ENCODE measurements at regions not wholly inside any gene's neighbourhood (a gene's known extent, or its start where the extent isn't known, plus 50 kb on each side); places are given as distances from the start of the nearest gene placed in this dataset.

DNA sequence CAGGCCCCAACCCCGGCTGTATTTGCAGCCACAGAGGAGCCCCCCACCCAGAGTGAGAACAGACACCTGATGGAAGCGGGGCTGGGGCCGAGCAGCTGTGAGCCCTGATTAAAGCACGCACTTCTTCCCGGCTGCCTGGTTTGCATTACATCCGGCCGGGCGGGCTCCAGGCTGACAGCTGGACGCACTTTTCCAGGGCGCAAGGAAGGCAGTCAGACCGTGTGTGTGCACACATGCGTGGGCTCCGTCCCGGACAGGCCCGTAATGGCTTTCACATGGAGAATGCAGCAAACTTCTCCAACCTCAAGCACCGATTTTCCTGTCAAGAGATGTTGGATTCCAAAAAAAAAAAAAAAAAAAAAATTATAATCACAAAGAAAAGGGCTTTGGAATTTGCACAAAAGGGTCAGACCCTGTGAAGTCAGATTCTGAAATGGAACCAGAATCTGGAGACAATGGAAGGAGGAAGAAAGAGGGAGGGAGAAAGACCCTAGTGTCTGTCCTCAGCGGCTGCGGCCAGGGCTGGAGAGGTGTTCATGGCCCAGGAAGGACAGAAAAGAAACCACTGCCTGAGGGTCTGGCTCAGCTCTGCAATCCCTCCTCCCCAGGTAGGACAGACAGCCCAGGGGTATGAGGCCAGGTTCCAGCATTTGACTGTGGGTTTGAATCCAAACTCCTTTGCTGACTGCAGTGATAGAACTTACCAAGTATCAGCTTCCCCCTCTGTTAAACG, 365.5 kb downstream of the MN1 start:
- no peak for DNase-seq

DNA sequence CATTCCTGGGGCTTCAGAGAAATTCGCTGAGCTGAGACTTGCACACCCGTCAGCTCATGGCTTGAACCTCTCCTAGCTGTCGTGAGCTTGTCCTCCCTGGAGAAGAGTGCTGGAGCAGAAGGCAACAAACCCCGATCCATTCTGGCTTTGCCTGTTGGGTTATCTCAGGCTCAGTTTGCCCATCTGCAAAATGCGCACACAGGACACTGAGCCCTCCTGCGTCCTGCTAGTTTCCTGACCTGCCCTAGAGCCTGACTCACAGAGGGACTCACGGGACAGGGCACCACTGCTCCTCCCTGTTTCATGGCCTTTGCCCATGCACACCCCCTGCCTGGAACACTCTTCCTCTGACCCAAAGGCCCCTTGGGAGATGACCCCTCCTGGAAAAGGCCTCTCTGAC, 365.0 kb downstream of the MN1 start:
- DNase-seq = no peak

DNA sequence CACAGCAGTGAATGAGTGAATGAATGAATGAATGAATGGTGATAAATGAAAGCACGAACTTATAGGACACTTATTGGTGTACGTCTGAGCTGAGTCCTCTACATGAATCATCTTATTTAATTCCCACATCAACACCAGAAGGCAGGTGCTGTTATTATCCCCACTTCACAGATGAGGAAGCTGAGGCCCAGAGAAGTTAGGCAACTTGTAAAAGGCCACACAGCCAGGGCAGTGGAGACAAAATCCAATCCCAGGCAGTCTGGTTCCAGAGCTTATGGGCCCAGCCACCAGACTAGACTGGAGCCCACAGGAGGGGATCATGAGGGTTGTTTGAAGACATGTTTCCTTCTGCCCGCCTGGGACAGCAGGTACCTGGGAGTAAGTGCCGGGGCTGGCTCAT, 364.0 kb downstream of the MN1 start:
- DNase-seq = no peak

DNA sequence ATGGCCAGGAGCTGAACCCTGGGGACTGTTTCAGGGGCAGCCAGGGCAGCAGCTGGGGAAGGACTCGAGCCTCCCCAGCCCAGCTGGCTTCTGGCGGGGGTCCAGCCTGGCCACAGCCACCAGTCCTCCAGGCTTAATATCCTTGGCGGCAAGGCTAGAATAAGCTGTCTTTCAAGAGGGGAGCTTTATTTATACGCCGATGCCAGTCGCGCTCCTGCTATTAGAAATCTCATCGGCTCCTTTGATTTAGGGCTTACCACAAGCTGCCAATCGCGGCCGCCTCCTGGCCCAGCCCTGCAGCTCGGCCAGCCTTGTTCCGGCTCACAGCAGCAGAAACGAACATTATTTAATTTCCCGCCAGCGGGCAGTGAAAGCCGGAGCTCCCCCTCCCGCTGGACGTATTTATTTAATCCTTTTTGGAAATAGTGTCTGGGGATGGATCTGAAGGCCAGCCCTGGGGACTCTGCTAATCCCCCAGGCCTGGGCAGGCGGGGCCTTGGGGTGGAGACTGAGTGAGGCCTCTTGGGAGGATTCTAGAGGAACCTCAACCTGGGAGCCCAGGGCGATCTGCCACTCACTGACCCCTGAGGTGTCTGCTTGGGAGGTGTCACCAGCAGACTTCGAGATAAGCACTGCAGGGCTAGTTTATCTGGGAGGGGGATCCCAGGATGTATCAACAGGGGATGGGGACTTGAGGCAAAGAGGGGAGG, 363.1 kb downstream of the MN1 start:
- no peak for DNase-seq

DNA sequence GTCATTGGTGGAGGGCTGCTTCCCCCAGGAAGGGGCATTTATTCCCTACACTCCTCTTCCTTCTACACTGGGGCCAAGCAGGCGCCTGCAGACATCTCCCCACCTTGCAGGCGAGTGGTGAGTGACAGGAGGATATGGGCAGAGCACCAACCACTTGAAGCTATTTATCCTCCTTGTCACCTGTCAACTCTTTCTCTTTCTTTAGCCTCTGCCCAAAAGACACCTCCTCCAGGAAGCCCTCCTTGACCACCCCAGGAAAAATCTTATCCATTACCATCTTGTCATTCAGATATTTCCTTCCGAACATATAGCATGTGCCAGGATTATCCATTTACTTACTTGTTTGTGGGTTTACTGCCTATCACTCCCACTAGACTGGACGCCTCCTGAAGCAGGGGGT, 362.4 kb downstream of the MN1 start:
- no peak for DNase-seq

DNA sequence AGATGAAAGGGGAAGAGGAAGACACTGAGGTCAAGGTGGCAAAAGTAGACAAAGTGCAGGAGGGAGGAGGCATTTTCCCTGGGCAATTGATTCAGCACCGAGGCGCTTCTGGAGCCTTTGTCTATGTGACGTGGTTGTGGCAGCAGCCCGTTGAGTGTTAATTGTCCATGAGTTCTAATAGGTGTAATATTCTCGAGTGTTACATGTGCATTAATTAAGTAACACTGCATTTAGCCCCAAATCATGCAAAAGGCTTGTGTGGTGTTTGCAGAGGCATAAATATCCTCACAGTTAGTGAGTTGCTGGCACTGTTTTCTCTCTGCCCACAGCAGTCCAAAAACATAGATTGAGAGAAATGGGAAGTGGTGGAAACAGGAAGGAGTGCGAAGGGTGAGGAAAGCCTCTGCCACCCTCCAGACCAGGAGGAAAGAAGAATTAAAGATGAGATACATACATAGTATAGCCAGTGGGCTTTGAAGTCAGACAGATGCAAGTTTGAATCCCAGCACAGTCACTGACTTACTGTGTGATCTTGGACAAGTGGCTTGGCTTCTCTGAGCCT, 361.2 kb downstream of the MN1 start:
- no peak for DNase-seq

DNA sequence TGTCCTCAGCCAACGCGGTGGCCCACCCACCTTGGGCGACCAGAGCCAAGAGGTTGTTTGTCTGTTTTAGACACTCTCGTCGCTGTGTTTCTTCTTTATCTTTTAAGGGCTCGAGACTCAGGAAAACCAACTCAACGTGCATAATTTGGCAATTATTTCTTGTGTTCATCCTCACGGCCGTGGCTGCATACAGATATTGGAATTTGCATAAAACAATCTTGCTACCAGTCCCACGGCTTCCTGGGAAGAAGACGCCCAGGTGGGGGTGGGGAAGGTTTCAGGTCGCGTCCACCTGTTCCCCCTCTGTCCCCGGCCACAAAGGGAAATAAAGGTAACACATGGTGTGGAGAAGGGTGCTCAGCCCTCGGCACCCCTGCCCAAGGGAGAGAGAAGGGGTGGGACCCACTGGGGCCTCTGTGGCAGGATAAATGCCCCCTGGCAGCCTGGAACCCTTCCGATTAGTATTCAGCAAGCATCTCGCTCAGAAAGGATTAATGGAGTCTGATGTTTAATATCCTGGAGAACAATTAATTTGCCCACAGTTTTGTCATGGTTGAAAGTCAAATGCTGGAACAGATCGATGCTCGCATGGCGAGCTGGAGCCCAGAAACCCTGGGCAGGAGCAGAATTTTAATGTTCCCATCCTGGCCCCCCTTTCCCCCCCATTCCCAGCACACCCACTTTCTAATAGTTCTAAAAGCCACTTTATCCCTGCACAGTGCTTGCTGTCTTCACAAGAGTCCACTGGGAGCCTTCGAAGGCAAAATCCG, 359.7 kb downstream of the MN1 start:
- no peak for DNase-seq

DNA sequence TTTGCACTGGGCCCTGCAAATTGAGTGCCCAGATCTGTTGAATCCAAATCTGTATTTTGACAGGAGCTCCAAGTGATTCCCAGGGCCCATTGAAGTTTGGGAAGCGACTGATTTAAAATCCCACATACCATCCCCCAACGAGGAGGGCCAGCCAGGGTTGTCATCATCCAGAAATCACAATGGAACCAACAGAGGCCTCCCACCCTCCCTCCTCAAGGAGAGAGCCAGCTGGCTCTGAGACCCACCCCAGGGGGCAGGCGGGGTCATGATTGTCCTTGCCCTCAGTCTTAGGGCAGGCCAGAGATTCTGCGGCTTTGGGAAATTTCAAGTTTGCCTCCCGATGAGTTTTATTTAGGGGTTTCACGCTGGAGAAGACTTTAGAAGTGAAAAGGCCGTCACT, 358.2 kb downstream of the MN1 start:
- DNase-seq = no peak

DNA sequence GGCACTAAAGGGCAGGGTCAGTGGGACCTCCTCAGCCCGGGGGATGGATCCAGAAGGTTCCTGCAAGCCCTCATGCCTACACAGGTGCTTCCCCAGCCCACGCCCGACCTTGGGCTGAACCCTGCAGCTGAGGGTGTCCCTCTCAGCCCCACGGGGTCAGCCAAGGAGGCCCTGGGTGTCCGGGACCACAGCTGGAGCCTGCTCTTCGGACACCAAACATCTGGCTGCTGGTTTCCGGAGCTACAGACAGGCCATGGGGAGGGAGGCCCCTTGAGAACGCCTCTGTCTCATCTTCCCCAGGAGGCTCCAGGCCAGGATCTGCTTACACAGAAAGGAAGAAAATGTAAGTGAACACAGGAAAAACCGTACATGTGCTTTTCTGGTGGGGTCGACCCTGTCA, 355.7 kb downstream of the MN1 start:
- no peak for DNase-seq

DNA sequence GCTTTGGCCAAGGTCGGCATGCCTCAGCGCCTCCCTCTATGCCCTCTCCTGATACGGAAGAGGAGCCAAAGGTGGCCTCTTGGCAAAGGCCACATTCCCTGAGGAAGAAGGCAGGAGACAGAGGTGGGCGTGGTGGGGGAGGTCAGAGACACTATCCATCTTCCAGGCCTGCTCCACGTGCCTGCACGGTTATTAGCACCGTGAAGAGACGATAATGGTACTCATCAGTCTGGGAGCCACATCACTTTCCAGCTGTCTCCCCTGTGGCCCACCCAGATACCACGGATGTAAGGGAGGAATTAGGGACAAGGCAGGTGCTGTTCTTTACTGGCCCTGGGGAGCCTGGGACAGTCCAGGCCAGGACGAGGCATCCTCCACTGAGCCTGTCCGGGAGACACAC, 354.3 kb downstream of the MN1 start:
- no peak for DNase-seq

DNA sequence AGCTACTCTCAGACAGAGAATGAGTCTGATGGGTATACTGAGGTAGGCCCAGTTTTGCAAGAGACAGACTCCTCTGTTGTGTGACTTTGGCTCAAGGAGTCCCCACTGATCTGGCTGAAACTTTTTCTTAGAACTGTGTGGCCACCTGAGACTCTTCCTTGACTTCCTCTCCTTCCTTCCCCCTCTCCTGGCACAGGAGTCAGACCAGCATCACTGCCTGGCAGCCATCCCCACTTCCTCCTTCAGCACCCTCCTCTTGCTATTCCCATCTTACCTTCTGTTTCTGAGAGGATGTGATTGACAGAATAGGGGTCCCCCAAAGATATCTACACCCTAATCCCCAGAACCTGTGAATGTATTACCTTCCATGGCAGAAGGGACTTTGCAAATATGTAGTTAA, 351.1 kb downstream of the MN1 start:
- DNase-seq = no peak

DNA sequence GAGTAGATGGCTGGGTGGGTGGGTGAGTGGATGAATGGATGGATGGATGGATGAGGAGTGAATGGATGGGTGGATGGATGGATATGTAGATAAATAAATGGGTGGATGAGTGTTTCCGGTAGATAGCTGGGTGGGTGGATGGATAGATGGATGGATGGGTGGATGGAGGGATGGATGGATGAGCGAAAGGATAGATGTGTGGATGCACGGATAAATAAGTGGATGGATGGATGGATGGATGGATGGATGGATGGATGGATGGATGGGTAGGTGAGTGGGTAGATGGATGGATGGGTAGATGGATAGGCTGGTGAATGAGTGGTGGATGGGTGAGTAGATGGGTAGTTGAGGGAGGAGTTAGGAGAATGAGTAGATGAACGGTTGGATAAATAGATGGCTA, 349.3 kb downstream of the MN1 start:
- DNase-seq = no peak

DNA sequence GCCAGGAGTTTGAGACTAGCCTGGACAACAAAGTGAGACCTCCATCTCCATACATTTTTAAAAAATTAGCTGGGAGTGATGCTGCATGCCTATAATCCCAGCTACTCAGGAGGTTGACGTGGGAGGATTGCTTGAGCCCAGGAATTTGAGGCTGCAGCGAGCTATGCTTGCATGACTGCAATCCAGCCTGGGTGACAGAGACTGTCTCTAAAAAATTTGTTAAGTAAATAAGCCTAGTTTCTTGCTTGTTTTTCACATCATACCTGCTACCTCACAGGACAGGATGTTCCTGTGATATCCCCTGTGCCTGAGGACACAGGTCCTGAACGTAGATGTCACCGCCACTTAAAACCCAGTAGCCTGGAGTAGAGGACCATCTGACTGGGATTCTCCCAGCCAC, 348.6 kb downstream of the MN1 start:
- DNase-seq = no peak

DNA sequence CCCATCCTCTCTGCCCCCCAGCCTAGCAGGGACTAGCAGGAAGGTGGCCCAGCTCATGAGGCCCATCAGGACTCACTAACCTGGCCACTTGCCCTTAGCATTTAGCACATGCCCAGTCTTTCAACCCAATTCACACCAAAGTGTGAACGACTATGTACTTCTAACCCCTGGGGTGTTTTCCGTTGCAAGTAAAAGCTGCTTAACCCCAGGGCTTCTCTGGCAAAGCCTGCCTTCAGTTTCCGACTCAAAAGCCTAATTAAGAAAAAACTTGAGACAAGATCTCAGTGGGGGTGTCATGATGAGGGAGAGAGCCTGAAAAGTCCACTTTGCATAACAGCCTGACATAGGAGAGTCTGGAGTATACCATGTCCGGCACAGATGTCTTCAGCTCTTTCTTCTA, 347.8 kb downstream of the MN1 start:
- DNase-seq = no peak

DNA sequence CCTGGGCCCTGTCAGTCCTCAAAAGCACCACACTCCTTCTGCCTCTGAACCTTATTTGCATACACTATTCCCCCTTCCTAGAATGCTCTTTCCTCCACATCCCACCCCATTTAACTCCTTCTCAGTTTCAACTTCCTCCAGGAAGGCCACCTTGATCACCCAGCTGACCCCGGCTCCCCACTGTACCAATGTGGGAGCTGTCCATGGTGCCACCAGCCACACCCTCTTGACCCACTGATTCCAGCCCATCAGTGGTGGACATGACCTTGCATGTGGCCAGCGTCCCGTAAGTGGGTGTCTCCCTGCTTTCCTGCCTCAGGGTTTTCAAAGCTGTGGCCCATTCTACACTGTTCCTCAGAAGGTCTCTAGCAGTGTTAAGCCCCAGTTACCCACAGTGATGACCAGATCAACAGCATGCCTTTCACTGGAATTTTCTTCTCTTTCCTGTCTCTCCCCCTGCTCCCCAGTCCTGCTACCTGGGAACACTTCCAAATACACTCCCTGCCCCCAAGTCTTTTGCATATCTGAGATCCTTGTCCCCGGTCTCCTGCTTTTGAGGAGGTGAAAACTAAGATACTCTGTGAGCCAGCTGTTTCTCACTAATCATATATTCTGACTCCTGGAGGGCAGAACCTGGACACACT, 346.6 kb downstream of the MN1 start:
- DNase-seq = no peak

DNA sequence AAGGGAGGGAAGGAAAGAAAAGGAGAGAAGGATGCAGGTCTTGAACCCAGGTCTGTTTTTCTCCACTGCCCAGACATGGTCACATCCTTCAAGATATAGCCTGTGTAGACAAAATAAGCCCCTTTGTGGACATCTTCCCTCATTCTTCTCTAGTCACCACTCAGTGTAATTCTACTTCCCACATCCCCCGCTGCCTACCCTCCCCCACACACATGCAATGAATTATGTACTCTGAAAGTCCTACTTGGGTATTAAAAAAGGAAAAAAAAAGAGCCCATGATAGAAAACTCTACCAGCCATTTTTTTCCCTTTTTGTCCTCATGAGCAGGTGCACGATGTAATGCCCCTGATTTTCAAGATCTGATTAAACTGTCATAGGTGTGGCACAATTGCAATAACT, 346.0 kb downstream of the MN1 start:
- no peak for DNase-seq

DNA sequence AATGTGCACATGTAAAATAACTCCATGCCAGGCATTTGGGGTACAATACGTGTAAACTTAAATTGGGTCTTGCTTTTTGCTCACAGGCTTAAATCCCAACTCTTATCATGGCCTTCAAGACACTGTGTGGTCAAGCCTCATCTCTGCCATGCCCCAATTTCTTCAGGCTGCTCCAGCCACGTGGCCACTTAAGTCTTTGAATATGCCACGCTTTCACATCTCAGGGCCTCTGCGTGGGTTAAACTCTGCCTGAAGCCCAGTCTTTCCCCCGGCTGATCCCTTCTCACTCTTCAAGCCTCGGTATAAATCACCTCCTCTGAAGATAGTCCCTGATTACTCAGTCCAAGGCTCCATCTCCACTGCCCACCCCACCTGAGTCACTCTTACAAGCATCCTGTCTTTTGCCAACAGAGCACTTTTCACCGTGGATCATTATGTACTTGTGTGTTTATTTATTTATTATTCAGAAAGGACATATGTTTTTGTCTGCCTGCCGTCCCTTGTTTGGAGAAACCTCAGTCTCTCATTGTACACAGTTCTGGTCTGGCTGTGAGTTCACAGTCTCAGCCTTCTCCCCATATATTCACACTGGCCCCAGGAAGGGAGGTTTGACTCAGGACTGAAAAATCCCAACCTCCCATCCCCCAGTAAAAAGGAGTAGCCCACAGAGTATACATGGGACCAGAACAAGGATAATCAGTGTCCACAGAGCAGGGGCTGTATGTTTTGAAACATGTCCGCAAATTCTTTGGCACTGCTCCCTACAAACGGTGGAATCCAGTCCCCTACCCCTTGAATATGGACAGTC, 344.7 kb downstream of the MN1 start:
- DNase-seq = no peak

DNA sequence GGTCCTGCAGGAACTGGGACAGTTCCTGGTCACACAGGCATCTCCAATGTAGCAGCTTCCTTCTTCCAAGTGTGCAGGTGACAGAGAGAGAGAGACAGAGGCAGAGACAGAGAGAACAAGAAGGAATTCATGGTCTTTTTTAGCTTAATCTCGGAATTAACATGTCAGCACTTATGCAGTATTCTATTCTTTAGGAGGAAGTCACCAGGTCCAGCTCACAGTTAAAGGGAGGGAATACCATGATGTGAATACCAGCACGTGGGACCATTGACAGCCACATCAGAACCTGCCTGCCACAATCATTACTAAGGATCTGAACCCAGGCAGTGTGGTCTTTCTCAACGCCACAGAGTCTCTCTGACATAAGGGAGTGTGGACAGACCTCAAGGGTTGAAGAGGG, 341.6 kb downstream of the MN1 start:
- no peak for DNase-seq

DNA sequence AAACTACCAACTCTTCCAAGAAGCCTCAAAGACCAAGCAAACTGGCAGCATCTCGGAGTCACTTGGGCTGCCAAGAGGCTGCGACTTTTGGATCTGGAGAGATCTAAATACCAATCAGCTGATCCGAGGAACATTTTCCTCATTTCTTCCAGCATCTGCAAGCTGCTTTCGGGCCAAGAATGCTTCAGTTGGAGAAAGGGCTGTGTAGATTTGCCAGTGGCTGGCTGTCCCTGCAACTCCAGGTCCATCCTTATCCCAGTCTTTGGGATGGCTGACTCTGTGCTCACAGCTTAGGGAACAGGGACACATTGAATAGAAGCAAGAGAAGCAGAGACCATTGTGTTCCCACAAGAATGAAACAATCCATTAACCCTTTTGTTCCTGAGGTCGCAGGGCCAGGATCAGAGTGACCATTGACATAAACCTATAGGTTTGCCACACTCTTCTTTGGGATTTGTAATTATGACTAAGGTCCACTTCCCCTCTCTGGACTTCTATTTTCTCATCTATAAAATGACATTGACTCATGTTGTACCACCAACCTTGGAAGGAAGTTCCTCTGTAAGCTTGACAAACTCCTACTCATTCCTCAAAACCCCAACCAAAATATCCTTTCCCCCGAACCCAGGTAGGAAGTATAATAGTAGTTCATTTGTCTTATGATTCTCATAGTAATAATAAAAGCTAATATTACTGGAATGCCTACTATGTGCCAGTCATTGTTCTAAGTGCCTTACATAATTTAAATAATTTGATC, 340.8 kb downstream of the MN1 start:
- no peak for DNase-seq

DNA sequence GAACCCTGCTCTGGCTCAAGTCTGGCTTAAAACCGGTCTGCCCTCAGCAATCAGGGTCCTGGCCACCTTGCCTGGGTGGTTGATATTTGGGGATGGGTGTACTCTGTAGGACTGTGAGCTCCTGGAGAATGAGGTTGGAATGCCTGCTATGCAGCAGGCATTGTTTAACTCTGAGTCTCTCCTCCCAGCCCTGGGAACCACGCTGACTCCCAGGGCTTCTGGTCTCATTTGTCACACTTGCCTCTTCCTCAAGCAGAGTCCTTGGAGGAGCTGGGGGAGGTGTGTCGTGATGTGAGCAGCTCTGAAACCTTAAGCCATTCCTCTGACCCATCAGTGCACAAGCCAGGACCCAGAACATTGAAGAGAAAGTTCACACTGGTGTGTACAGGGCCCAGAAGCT, 340.1 kb downstream of the MN1 start:
- DNase-seq = no peak

DNA sequence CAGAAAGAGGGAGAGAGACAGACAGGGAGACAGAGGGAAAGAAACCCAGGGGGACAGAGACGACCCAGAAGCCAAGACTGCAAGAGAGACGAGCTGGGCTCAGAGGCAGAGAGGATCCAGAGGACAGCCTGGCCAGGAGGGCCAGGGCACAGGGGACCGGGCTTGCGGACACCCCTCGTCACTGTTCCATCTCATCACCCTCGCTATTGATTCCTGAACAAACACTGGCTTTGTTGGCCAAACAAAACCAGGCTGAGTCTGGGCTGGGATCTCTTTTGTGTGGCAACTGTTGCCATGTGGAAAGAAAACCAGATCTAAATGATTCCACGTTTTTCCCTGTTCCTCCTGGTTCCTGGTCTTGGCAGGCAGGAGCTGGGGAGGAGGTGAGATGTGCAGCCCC, 339.4 kb downstream of the MN1 start:
- no peak for DNase-seq
